ENCODE measurements at regions not wholly inside any gene's neighbourhood (a gene's known extent, or its start where the extent isn't known, plus 50 kb on each side); places are given as distances from the start of the nearest gene placed in this dataset.

GRCh38 chr5:2024986-2025721, 142.4 kb upstream of the IRX4 start:
- TF ChIP-seq, protein P1, sequence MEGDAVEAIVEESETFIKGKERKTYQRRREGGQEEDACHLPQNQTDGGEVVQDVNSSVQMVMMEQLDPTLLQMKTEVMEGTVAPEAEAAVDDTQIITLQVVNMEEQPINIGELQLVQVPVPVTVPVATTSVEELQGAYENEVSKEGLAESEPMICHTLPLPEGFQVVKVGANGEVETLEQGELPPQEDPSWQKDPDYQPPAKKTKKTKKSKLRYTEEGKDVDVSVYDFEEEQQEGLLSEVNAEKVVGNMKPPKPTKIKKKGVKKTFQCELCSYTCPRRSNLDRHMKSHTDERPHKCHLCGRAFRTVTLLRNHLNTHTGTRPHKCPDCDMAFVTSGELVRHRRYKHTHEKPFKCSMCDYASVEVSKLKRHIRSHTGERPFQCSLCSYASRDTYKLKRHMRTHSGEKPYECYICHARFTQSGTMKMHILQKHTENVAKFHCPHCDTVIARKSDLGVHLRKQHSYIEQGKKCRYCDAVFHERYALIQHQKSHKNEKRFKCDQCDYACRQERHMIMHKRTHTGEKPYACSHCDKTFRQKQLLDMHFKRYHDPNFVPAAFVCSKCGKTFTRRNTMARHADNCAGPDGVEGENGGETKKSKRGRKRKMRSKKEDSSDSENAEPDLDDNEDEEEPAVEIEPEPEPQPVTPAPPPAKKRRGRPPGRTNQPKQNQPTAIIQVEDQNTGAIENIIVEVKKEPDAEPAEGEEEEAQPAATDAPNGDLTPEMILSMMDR (IDR thresholded peaks at IDR 0.05) = no peak
- no peak for TF ChIP-seq ZFX (IDR thresholded peaks at IDR 0.05; ENCODE audit: borderline replicate concordance)
